Tibial nerve (tissue), 4 donors: ENCODE measurements at regions not wholly inside any gene's neighbourhood (a gene's known extent, or its start where the extent isn't known, plus 50 kb on each side); places are given as distances from the start of the nearest gene placed in this dataset.

Experiments used
- DNase-seq, 2 donors: peaks; one replicate each; pipeline ENCODE4 v3.0.0-alpha.2; 2019; ENCODE audit warnings: low spot score in 2 of 2
- H3K27ac ChIP-seq, 4 donors: fragments of 200-600 bp; sonication (generic) in 3 of 4; one replicate each; pipeline ENCODE4 v1.5.1; 2017 to 2019; ENCODE audit warnings: mild to moderate bottlenecking in 1 of 4
- H3K27me3 ChIP-seq, 2 donors: fragments of 200-600 bp; sonication (generic) in 1 of 2; one replicate each; pipeline versions ENCODE4 v1.5.1 to v1.6.0; 2017 to 2019
- H3K36me3 ChIP-seq, 3 donors: fragments of 200-600 bp; sonication (generic); one replicate each; pipeline ENCODE4 v1.5.1; 2018 to 2019
- H3K4me1 ChIP-seq, 4 donors: fragments of 200-600 bp; sonication (generic) in 3 of 4; one replicate each; pipeline ENCODE4 v1.5.1; 2017 to 2019
- H3K4me3 ChIP-seq, 4 donors: fragments of 200-600 bp; sonication (generic) in 3 of 4; one replicate each; pipeline ENCODE4 v1.5.1; 2017 to 2019; ENCODE audit warnings: mild to moderate bottlenecking in 1 of 4, moderate library complexity in 1 of 4
- H3K9me3 ChIP-seq, 4 donors: fragments of 200-600 bp; sonication (generic) in 3 of 4; one replicate each; pipeline ENCODE4 v1.5.1; 2017 to 2019
- CTCF ChIP-seq, 5 experiments: fragments of 200-600 bp in 3 of 5; fragments of 450-650 bp in 2 of 5; sonication (generic) in 3 of 5; IDR thresholded peaks; one replicate each; pipeline ENCODE4 v1.5.1; 2016 to 2019; ENCODE audit warnings: antibody characterized with exemption in 5 of 5, mild to moderate bottlenecking in 3 of 5, moderate library complexity in 2 of 5
- EP300 ChIP-seq, 2 donors: sonication (generic); formaldehyde crosslinking; IDR thresholded peaks; one replicate each; pipeline ENCODE4 v1.6.1; 2017; ENCODE audit warnings: antibody characterized with exemption in 2 of 2, mild to moderate bottlenecking in 1 of 2
- POLR2A ChIP-seq, 2 donors: fragments of 450-650 bp; IDR thresholded peaks; one replicate each; pipeline ENCODE4 v1.6.1; 2017; ENCODE audit warnings: antibody characterized with exemption in 2 of 2, mild to moderate bottlenecking in 2 of 2, moderate library complexity in 2 of 2
- WGBS, 2 donors: methylation state at CpG; one replicate each; pipeline ENCODE4 v1.1.5; 2018; 5-methylcytosine and 5-hydroxymethylcytosine counted together

DNA sequence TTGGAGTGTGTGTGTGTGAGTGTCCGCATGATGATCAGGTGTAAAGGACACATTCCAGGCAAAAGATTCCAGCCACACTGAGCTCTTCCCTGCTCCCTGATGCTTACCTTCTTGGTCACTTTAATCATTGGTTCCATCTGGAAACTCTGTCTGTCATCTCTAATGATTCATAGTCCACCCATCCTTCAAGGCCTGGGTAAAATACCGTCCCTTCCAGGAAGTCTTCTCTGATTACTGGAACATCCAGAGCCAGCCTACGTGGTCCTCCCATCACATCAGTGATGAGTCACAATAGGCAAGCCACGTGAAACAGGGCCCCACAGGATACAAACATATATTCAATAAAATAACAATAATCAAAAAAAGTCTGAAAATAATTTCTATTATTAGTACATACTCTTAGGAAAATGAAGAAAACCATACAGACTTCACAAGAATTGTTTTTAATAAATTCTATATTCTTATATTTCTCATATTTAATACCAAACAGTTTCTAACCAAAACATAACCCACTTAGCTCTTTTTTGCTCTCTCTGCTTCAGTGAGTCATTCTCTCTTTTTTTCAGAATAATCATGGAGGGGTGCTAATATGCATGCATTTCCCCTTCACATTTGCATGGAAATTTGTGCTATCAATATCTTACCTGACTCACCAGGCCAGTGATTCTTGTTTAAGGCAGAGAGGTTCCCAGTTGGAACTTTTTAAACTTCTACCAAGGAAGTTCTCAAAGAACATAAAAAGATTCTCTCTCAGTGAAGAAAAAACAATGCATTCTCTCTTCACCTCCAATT lies 263.2 kb downstream of the TOX3 start:
- Histone ChIP-seq H3K9me3 (no peaks in the 10 kb centered on the region), H3K36me3 (no peaks in the 10 kb centered on the region), H3K4me1 (no peaks in the 10 kb centered on the region), H3K27me3 (no peaks in the 10 kb centered on the region), H3K4me3 (no peak overlapping the region), H3K27ac (no peak overlapping the region)
- no peak for DNase-seq
- 79 to 82% methylated on average over 4 of the region's 4 CpGs for WGBS, 2 donors
- TF ChIP-seq CTCF (IDR thresholded peaks at IDR 0.05) = no peak
- no peak for TF ChIP-seq EP300 (IDR thresholded peaks at IDR 0.05)
- TF ChIP-seq POLR2A (IDR thresholded peaks at IDR 0.05) = no peak

GRCh38 chr16:52283018-52283417 lies 263.9 kb downstream of the TOX3 start:
- TF ChIP-seq EP300 (IDR thresholded peaks at IDR 0.05) (no peak), POLR2A (IDR thresholded peaks at IDR 0.05) (no peak), CTCF (IDR thresholded peaks at IDR 0.05) (no peak)
- Histone ChIP-seq H3K36me3 (no peaks in the 10 kb centered on the region), H3K4me1 (no peaks in the 10 kb centered on the region), H3K9me3 (no peaks in the 10 kb centered on the region), H3K27ac (no peak overlapping the region), H3K27me3 (no peaks in the 10 kb centered on the region), H3K4me3 (no peak overlapping the region)
- WGBS, 2 donors = 67 to 86% methylated on average over 2 of the region's 2 CpGs
- no peak for DNase-seq

- DNase-seq = no peak
- Histone ChIP-seq H3K27me3 (no peaks in the 10 kb centered on the region), H3K4me3 (no peak overlapping the region), H3K9me3 (no peaks in the 10 kb centered on the region), H3K27ac (no peak overlapping the region), H3K36me3 (no peaks in the 10 kb centered on the region), H3K4me1 (no peaks in the 10 kb centered on the region)
- WGBS, 2 donors = 93 to 94% methylated on average over 1 of the region's 1 CpG
- TF ChIP-seq CTCF (IDR thresholded peaks at IDR 0.05) = no peak
- no peak for TF ChIP-seq POLR2A (IDR thresholded peaks at IDR 0.05)
- no peak for TF ChIP-seq EP300 (IDR thresholded peaks at IDR 0.05)
Observed at GRCh38 chr16:52280086-52280485, 266.9 kb downstream of the TOX3 start.

DNA sequence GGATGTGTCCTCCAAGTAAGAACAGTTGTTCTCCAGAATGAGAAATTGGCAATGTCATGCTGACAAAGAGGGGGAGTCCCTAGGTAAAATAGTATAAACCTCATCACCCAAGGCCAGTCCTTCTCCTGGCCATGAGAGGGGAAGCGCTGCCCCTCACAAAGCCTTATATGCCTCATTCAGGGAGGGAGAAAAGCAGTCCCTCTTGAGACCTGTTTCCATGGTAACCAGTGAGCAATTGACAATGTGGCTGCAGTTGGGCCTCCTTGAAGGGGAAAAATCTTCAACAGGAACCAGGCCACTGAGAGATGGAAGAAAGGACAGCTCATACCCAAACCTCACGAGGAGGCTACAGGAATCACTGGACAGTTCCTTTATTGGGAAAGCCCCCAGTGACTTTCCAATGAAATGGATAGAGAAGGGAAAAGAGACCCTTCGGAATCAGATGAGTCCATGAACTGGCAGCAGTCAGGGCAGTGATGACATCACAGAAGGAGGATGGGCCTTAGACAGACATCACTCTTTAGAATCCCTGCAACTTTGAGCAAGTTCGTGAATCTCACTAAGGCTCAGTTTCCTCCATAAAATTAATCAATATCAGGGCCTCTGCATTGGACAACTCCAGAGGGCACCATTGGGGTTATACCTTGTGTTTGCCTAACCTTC lies 275.7 kb downstream of the TOX3 start:
- H3K9me3 ChIP-seq = no peaks in the 10 kb centered on the region
- H3K27me3 ChIP-seq = no peaks in the 10 kb centered on the region
- no peaks in the 10 kb centered on the region for H3K36me3 ChIP-seq
- TF ChIP-seq EP300 (IDR thresholded peaks at IDR 0.05) = no peak
- no peak for TF ChIP-seq POLR2A (IDR thresholded peaks at IDR 0.05)
- no peak for TF ChIP-seq CTCF (IDR thresholded peaks at IDR 0.05)
- H3K4me1 ChIP-seq = no peaks in the 10 kb centered on the region
- DNase-seq = no peak
- WGBS, 2 donors = 70 to 74% methylated on average over 4 of the region's 4 CpGs
- H3K4me3 ChIP-seq = no peak overlapping the region
- no peak overlapping the region for H3K27ac ChIP-seq

DNA sequence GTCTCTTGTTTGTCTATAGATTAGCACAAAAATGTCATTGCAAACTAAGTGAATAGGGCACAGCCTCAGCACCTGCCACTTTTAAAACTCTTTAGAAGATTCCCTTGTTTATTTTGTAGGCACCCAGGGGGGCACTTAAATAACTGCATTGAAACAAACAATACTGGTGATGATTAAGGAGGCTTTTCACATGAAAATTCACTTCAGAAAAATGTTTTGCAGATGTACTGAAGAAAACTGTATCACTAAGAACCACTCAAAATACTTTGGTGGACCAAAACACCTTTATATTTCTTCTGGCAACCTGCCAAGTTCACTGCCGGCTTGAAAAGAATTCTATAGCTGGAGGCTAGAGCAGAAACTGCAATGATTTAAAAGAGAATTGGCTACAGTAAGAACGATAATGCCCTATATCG lies 281.5 kb downstream of the TOX3 start:
- WGBS, 2 donors = 7 to 11% methylated on average over 3 of the region's 3 CpGs
- no peak for DNase-seq
- H3K36me3 ChIP-seq = no peaks in the 10 kb centered on the region
- H3K27ac ChIP-seq = no peak overlapping the region
- H3K9me3 ChIP-seq = no peaks in the 10 kb centered on the region
- H3K4me3 ChIP-seq = no peak overlapping the region
- no peak for TF ChIP-seq EP300 (IDR thresholded peaks at IDR 0.05)
- TF ChIP-seq CTCF (IDR thresholded peaks at IDR 0.05) = no peak
- no peak for TF ChIP-seq POLR2A (IDR thresholded peaks at IDR 0.05)
- H3K4me1 ChIP-seq = no peaks in the 10 kb centered on the region
- no peaks in the 10 kb centered on the region for H3K27me3 ChIP-seq
